ENCODE measurements at regions not wholly inside any gene's neighbourhood (a gene's known extent, or its start where the extent isn't known, plus 50 kb on each side); places are given as distances from the start of the nearest gene placed in this dataset.

GRCh38 chr13:40076765-40077362, 421.4 kb downstream of the COG6 start:
- no peak for DNase-seq (ENCODE audit: low spot score)

- DNase-seq (ENCODE audit: low spot score), result no peak
These were observed 422.1 kb downstream of the COG6 start for GRCh38 chr13:40077396-40078027.

GRCh38 chr13:40079721-40080120, 424.3 kb downstream of the COG6 start:
- DNase-seq (ENCODE audit: low spot score), result no peak

GRCh38 chr13:40080676-40081075, 425.2 kb downstream of the COG6 start:
- DNase-seq (ENCODE audit: low spot score), result no peak

GRCh38 chr13:40082639-40083038, 427.2 kb downstream of the COG6 start:
- DNase-seq (ENCODE audit: low spot score), result no peak

- DNase-seq (ENCODE audit: low spot score), result no peak
These were observed 428.4 kb downstream of the COG6 start for GRCh38 chr13:40083841-40084240.

GRCh38 chr13:40084934-40085333, 429.5 kb downstream of the COG6 start:
- DNase-seq (ENCODE audit: low spot score), result no peak

- DNase-seq (ENCODE audit: low spot score), result no peak
These were observed 431.9 kb downstream of the COG6 start for GRCh38 chr13:40087091-40088002.

GRCh38 chr13:40094056-40094455, 438.6 kb downstream of the COG6 start:
- DNase-seq (ENCODE audit: low spot score), result no peak

- no peak for DNase-seq (ENCODE audit: low spot score)
These were observed 440.4 kb downstream of the COG6 start for GRCh38 chr13:40095695-40096356.

GRCh38 chr13:40096357-40096901, 441.0 kb downstream of the COG6 start:
- no peak for DNase-seq (ENCODE audit: low spot score)

- no peak for DNase-seq (ENCODE audit: low spot score)
These were observed 442.8 kb downstream of the COG6 start for GRCh38 chr13:40098246-40098645.

GRCh38 chr13:40101708-40102359, 446.4 kb downstream of the COG6 start:
- DNase-seq (ENCODE audit: low spot score), result no peak

- DNase-seq (ENCODE audit: low spot score), result no peak
These were observed 446.9 kb downstream of the COG6 start for GRCh38 chr13:40102360-40102727.

- DNase-seq (ENCODE audit: low spot score), result no peak
These were observed 447.4 kb downstream of the COG6 start for GRCh38 chr13:40102854-40103253.

GRCh38 chr13:40103864-40104263, 448.4 kb downstream of the COG6 start:
- DNase-seq (ENCODE audit: low spot score), result no peak

GRCh38 chr13:40105231-40105630, 449.8 kb downstream of the COG6 start:
- DNase-seq (ENCODE audit: low spot score), result no peak

- no peak for DNase-seq (ENCODE audit: low spot score)
These were observed 453.9 kb downstream of the COG6 start for GRCh38 chr13:40109351-40109844.

- DNase-seq (ENCODE audit: low spot score), result no peak
These were observed 458.3 kb downstream of the COG6 start for GRCh38 chr13:40113643-40114304.

- DNase-seq (ENCODE audit: low spot score), result no peak
These were observed 458.9 kb downstream of the COG6 start for GRCh38 chr13:40114305-40114896.

- no peak for DNase-seq (ENCODE audit: low spot score)
These were observed 460.0 kb downstream of the COG6 start for GRCh38 chr13:40115426-40115825.
